Muscle of leg (tissue), 3 donors: ENCODE measurements at regions not wholly inside any gene's neighbourhood (a gene's known extent, or its start where the extent isn't known, plus 50 kb on each side); places are given as distances from the start of the nearest gene placed in this dataset.
"Not testable (repeated sequence)": the region's sequence is repeated elsewhere in the genome, so short reads cannot be mapped to it uniquely, and the experiment has no call there.

Experiments used
- DNase-seq: peaks from one replicate; pipeline ENCODE4 v3.0.0; 2013
- H3K27ac ChIP-seq: one replicate; pipeline ENCODE4 v1.5.1; 2013; ENCODE audit warnings: mild to moderate bottlenecking, low read length, control low read depth
- H3K27me3 ChIP-seq: one replicate; pipeline ENCODE4 v1.6.1; 2013; ENCODE audit warnings: low read length; ENCODE audit not compliant: control insufficient read depth, insufficient read depth
- H3K36me3 ChIP-seq: one replicate; pipeline ENCODE4 v1.6.1; 2013; ENCODE audit warnings: low read length; ENCODE audit not compliant: control insufficient read depth, insufficient read depth
- H3K4me1 ChIP-seq: one replicate; pipeline ENCODE4 v1.6.1; 2013; ENCODE audit warnings: low read length; ENCODE audit not compliant: control insufficient read depth, insufficient read depth
- H3K4me3 ChIP-seq: one replicate; pipeline ENCODE4 v1.5.1; 2013; ENCODE audit warnings: low read length, control low read depth
- H3K9me3 ChIP-seq: replicated peaks from 2 replicates; pipeline ENCODE4 v1.6.1; 2013; ENCODE audit warnings: low read depth, low read length; ENCODE audit not compliant: control insufficient read depth
- WGBS: methylation state at CpG from one replicate; pipeline ENCODE4 v1.1.5; 2013; ENCODE audit warnings: missing lambda C conversion rate; ENCODE audit not compliant: insufficient coverage; 5-methylcytosine and 5-hydroxymethylcytosine counted together

DNA sequence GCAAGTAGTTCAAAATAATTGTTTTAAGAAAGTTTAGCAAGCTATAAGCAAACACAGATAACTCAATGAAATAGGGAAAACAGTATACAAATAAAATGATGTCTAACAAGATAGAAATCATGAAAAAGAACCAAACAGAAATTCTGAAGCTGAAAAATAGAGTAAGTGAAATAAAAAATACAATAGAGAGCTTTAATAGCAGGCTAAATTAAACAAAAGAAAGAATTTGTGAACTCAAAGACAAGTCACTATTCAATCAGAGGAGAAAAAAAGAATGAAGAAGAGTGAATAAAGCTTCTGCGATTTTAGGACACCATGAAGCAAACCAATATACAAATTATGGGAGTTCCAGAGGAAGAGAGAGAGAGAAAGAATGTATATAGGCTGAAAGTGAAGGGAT is 576.8 kb downstream of the STK39 start:
- Histone ChIP-seq H3K9me3 (peaks cover 10% of the 10 kb centered on the region), H3K4me3 (no peak overlapping the region), H3K4me1 (no peaks in the 10 kb centered on the region), H3K27ac (no peak overlapping the region), H3K27me3 (no peaks in the 10 kb centered on the region), H3K36me3 (no peaks in the 10 kb centered on the region)
- no CpG with 5 or more reads among the region's 1 CpG for WGBS
- no peak for DNase-seq

DNA sequence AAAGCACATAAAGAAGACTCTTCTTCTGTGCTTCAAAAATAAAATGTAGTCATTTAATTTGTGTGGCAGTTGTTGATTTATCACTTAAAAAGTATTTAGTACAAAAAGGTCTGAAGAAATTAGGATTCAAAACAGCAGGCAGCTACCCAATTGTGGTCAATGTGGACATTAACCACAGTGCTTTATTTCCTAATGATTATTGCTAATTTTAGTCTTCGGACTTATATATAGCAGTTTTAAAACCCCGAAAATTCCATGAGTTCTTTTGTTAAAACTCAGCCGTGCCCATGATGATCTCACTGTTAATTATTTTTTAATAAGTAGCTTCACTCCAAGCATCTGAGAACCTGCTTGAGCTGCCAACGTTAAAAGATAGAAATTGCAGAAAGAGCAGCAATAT is 594.3 kb downstream of the STK39 start:
- Histone ChIP-seq H3K27me3 (no peaks in the 10 kb centered on the region), H3K4me1 (no peaks in the 10 kb centered on the region), H3K4me3 (no peak overlapping the region), H3K9me3 (no peaks in the 10 kb centered on the region), H3K27ac (no peak overlapping the region), H3K36me3 (no peaks in the 10 kb centered on the region)
- no CpG with 5 or more reads among the region's 4 CpGs for WGBS
- DNase-seq = no peak

GRCh38 chr2:167652401-167652800 is 595.0 kb downstream of the STK39 start:
- no peaks in the 10 kb centered on the region for H3K36me3 ChIP-seq
- no peaks in the 10 kb centered on the region for H3K9me3 ChIP-seq
- no peak overlapping the region for H3K27ac ChIP-seq
- no peaks in the 10 kb centered on the region for H3K27me3 ChIP-seq
- H3K4me1 ChIP-seq = no peaks in the 10 kb centered on the region
- DNase-seq = no peak
- H3K4me3 ChIP-seq = no peak overlapping the region

- Histone ChIP-seq H3K4me3 (no peak overlapping the region), H3K4me1 (no peaks in the 10 kb centered on the region), H3K9me3 (no peaks in the 10 kb centered on the region), H3K27me3 (no peaks in the 10 kb centered on the region), H3K36me3 (no peaks in the 10 kb centered on the region), H3K27ac (no peak overlapping the region)
- WGBS = 47% methylated on average over 2 of the region's 5 CpGs
- no peak for DNase-seq
Measured at GRCh38 chr2:167651406-167652151, 595.8 kb downstream of the STK39 start.

- no peak for DNase-seq
- WGBS = no CpG with 5 or more reads among the region's 2 CpGs
- no peaks in the 10 kb centered on the region for H3K36me3 ChIP-seq
- H3K4me3 ChIP-seq = no peak overlapping the region
- no peaks in the 10 kb centered on the region for H3K9me3 ChIP-seq
- H3K27me3 ChIP-seq = no peaks in the 10 kb centered on the region
- no peaks in the 10 kb centered on the region for H3K4me1 ChIP-seq
- no peak overlapping the region for H3K27ac ChIP-seq
Measured at GRCh38 chr2:167646557-167646956, 600.8 kb downstream of the STK39 start.

DNA sequence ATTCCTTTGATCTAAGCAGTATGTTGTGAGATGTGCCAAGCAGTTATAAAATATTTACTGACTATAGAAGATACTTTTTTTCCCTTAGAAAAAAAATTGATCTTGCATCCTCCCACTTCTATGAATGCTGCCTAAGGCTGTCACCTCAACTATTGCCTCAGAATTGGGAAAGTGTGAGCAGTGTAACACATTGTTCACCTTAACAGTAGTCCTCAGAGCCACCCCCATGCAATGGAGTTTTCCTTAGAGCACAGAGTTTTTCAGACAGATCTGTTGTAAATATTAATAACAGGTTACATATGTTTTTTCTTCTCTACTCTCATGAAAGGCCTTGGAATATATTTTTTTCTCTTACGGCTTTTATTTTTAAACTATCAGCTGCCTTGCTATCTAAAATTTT is 607.3 kb downstream of the STK39 start:
- no peak overlapping the region for H3K27ac ChIP-seq
- H3K36me3 ChIP-seq = no peaks in the 10 kb centered on the region
- DNase-seq = no peak
- H3K9me3 ChIP-seq = no peaks in the 10 kb centered on the region
- no peaks in the 10 kb centered on the region for H3K4me1 ChIP-seq
- no peaks in the 10 kb centered on the region for H3K27me3 ChIP-seq
- no CpG with 5 or more reads among the region's 1 CpG for WGBS
- no peak overlapping the region for H3K4me3 ChIP-seq

DNA sequence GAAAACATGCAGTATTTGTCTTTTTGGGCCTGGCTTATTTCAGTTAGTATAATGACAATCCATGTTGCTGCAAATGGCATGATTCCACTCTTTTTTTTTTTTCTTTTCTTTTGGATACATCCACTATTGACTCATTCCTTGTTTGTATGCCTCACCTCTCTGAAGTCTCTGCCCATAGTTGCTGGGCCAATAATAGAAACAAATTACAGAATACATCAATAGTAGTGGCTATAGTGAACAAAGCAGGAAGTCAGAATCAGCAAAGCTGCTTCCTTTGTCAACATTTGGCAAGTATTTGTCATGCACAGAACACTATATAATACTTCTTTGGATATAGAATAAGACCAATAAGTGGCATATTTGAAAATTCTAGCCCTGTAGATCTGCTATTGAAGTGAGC is 609.7 kb downstream of the STK39 start:
- H3K9me3 ChIP-seq = no peaks in the 10 kb centered on the region
- H3K27me3 ChIP-seq = no peaks in the 10 kb centered on the region
- no peak overlapping the region for H3K4me3 ChIP-seq
- no peaks in the 10 kb centered on the region for H3K36me3 ChIP-seq
- no peaks in the 10 kb centered on the region for H3K4me1 ChIP-seq
- DNase-seq = peak; percentile 13
- no peak overlapping the region for H3K27ac ChIP-seq

- not testable (repeated sequence) for H3K4me1 ChIP-seq, H3K9me3 ChIP-seq, H3K27me3 ChIP-seq, DNase-seq, H3K4me3 ChIP-seq, H3K27ac ChIP-seq, H3K36me3 ChIP-seq
- no CpG with 5 or more reads among the region's 1 CpG for WGBS
Measured at GRCh38 chr2:167632271-167632670, 615.1 kb downstream of the STK39 start.

DNA sequence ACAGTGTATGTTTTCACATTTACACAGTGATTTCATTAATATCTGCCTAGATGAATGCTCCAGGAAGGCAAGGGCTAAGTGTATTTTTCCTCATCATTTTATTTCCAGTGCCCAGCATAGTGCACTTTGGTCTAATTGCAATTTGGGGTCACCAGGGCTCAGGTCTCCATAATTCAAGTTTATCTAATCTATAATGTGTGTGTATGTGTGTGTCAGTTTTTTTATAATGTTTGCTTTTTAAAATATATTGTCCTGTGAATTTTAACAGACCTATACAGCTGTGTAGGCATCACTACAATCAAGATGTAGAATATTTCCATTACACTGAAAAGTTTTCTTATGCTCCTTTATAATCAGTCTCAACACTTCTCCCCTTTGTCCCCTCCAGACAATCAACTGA is 620.4 kb downstream of the STK39 start:
- no peaks in the 10 kb centered on the region for H3K36me3 ChIP-seq
- no peak overlapping the region for H3K27ac ChIP-seq
- no peaks in the 10 kb centered on the region for H3K9me3 ChIP-seq
- no peaks in the 10 kb centered on the region for H3K27me3 ChIP-seq
- no peak for DNase-seq
- no peak overlapping the region for H3K4me3 ChIP-seq
- no peaks in the 10 kb centered on the region for H3K4me1 ChIP-seq

GRCh38 chr2:167626301-167626700 is 621.1 kb downstream of the STK39 start:
- no peak for DNase-seq
- H3K4me3 ChIP-seq = no peak overlapping the region
- H3K9me3 ChIP-seq = no peaks in the 10 kb centered on the region
- H3K4me1 ChIP-seq = no peaks in the 10 kb centered on the region
- no CpG with 5 or more reads among the region's 1 CpG for WGBS
- H3K36me3 ChIP-seq = no peaks in the 10 kb centered on the region
- no peak overlapping the region for H3K27ac ChIP-seq
- no peaks in the 10 kb centered on the region for H3K27me3 ChIP-seq

GRCh38 chr2:167616997-167617396 is 630.4 kb downstream of the STK39 start:
- H3K4me1 ChIP-seq = no peaks in the 10 kb centered on the region
- no peak overlapping the region for H3K27ac ChIP-seq
- DNase-seq = no peak
- H3K4me3 ChIP-seq = no peak overlapping the region
- no peaks in the 10 kb centered on the region for H3K27me3 ChIP-seq
- no peaks in the 10 kb centered on the region for H3K36me3 ChIP-seq
- no peaks in the 10 kb centered on the region for H3K9me3 ChIP-seq
